Stimulated activated CD4-positive, alpha-beta T cell treated with anti-CD3 and anti-CD28 coated beads, Interleukin-2, amount 100 ng/mL, for 48 hours (primary cell): ENCODE measurements at regions not wholly inside any gene's neighbourhood (a gene's known extent, or its start where the extent isn't known, plus 50 kb on each side); places are given as distances from the start of the nearest gene placed in this dataset.

Experiments
- DNase-seq, 2 donors: peaks; one replicate each; pipeline ENCODE4 v3.0.0-alpha.2; 2020

DNA sequence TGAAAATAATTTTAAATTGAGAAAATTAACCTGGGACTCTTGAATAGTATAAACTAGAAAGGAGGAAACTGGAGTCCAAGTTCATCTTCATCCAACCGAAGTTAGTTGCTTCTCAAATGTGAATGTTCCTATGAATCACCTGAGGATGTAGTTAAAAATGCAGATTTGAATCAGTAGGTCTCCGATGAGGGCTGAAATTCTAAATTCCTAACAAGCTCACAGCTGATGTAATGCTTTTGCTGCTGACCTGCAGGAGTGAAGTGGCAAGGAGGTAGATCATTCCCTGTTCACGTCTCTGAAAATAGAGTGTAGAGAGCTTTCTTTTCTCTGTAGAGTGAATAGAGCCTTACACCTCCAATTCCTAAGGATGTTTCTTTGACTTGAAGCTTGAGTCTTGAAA, 685.5 kb downstream of the CPS1 start:
- no peak for DNase-seq

DNA sequence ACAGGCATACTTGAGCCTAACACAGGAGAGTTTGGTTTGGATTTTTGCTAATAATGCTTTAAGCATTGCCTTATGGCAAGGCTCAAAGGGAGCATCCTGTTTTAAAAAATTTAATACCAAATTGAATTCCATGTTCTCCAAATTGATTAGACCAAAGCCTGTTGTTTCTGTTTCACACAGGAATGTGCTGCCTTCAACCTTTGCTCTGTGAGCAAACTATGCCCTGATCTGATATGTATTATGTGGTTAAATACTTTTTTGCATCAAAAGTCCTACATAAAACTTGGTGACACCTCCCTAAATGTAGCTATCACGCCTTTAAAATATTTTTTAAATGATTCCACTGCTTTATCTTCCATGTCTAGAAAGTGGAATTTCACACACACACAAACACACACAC, 691.4 kb downstream of the CPS1 start:
- no peak for DNase-seq

DNA sequence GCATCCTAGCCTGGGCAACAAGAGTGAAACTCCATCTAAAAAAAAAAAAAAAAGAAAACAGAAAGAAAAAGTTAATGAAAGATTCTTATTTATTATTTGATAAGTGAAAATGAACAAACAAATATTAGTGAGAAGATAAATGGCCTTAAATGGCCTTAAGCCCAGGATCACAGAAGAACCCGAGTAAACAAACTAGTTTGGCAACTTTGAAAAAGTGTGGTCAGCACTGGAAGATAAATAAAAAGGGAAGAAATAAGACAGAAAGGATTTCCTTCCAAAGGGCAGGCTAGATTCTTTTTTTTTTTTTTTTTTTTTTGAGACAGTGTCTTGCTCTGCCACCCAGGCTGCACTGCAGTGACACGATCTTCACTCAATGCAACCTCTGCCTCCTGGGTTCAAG, 692.4 kb downstream of the CPS1 start:
- DNase-seq, result no peak

DNA sequence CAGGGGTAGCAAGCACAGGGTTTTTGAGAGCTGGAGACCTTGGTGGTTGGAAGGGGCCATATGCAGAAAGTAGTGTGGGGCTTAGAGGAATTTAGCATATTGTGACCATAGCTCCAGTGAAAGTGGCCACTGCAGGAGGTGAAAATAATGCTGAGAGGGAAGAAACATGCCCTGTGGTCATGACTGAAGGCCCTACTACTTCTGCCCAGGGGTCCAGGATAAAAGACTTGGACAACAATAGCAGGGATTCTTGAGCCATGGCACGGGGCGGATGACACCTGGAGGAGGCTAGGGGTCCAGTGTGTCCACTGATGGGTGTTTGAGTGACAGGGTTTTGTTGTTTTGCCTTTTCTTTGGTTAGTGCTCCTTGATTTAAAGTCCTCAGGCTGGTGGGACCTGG, 694.6 kb downstream of the CPS1 start:
- no peak for DNase-seq

DNA sequence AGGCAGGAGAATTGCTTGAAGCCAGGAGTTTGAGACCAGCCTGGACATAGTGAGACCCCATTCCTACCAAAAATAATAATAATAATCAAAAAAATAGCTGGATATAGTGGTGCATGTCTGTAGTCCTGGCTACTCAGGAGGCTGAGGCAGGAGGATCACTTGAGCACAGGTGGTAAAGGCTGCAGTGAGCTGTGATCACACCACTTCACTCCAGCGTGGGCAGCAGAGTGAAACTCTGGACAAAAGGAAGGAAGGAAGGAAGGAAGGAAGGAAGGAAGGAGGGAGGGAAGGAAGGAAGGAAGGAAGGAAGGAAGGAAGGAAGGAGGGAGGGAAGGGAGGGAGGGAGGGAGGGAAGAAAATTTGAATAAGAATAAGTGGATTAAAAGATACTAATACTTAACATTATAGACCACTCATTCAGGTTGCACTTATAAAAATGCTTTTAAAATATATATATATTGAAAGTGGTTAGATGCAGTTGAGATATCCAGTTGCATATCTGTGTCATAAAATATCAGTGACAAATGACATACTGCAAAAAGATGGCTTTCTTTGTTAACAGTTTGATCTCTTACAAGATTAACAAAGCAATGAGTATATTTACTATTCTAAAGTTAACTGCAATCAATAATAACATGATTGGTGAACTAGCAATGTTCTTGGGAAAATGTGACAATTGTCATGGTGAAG, 702.4 kb downstream of the CPS1 start:
- no peak for DNase-seq

GRCh38 chr2:211259831-211260476, 703.6 kb downstream of the CPS1 start:
- no peak for DNase-seq

DNA sequence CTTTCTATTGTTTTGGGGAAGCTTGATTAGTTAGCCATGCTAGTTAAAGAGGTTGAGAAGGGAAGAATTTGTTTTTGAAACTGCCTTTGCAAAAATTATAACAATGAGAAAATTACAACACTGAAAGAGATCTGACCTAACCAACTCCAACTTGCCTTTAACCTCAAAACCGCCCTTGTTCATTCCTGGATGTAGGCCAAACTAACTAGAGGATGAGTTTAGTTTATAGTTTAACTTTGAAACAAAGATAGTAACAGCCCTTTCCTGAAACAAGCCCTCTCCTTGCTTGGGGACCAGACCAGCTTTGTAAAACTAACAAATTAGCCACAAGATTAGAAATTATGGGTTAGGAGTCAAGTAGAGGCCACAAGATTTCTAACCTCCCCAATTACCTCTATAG, 713.9 kb downstream of the CPS1 start:
- no peak for DNase-seq

GRCh38 chr2:211281430-211282073, 725.2 kb downstream of the CPS1 start:
- DNase-seq, result no peak

DNA sequence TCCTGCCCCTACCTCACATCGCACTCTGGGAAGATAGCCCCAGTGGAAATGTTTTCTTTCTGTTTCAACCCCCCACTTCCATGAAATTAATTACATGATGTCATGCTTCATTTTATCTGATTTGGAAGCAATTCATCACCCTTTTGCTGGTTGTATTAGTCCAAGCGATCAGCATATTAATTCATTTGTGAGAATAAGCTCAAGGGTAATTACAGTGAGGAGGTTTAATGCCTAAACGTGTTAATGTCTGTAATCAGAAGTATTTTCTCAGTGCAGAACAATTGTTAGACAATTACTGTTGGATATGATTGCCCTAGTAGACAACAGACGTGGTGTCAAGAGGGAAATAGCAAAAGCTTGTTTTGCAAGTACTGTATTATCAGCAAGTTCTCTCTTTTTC, 746.3 kb downstream of the CPS1 start:
- no peak for DNase-seq

DNA sequence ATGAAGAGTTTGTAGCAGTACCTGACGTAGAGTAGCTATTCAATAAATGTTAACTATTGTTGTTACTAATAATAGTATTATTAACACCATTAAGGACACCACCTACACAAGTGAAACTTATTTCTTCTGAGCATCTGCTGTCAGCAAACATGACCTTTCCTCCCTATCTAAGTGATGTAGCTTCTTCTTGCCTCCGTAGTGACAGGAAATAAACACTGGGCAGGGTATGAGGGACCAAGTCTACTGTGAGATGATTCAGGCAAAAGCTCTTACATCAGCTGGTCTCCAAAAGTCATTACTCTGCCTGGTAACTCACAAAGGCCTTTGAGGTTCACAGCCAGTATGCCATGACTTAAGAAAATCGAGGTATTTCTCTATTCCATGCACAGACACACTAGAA, 750.5 kb downstream of the CPS1 start:
- no peak for DNase-seq
